Endothelial cell of umbilical vein (primary cell): ENCODE measurements at regions not wholly inside any gene's neighbourhood (a gene's known extent, or its start where the extent isn't known, plus 50 kb on each side); places are given as distances from the start of the nearest gene placed in this dataset.

Source experiments
- CTCF ChIP-seq, 2 donors: IDR thresholded peaks; 1 replicate in 1 of 2; 2 replicates in 1 of 2; pipeline ENCODE4 v1.5.1; 2011; ENCODE audit warnings: low read length in 2 of 2, mild to moderate bottlenecking in 2 of 2, moderate library complexity in 2 of 2, control low read depth in 1 of 2, inconsistent platforms in 1 of 2, low read depth in 1 of 2; ENCODE audit not compliant: insufficient read depth in 1 of 2; ENCODE audit errors: extremely low read depth in 1 of 2
- EZH2 ChIP-seq: IDR thresholded peaks from 2 replicates; pipeline ENCODE4 v1.6.1; 2012; ENCODE audit warnings: borderline replicate concordance, low read depth, mild to moderate bottlenecking, moderate library complexity, low read length, inconsistent platforms; ENCODE audit not compliant: severe bottlenecking
- FOS ChIP-seq: IDR thresholded peaks from 2 replicates; pipeline ENCODE4 v1.6.1; 2011; ENCODE audit warnings: mild to moderate bottlenecking, low read length, moderate library complexity, borderline replicate concordance; ENCODE audit not compliant: insufficient read depth
- MYC ChIP-seq: IDR thresholded peaks from one replicate; pipeline ENCODE4 v1.6.1; 2011; ENCODE audit warnings: mild to moderate bottlenecking, low read depth, low read length
- POLR2A ChIP-seq: IDR thresholded peaks from 2 replicates; pipeline ENCODE4 v1.6.1; 2012; ENCODE audit warnings: low read depth, mild to moderate bottlenecking, control low read depth, low read length
- POLR2AphosphoS5 ChIP-seq: IDR thresholded peaks from 2 replicates; pipeline ENCODE4 v1.6.1; 2012; ENCODE audit warnings: low read depth, mild to moderate bottlenecking, control low read depth, low read length, moderate library complexity; ENCODE audit not compliant: insufficient read depth

GRCh38 chr10:32132357-32132946 is 76.2 kb upstream of the KIF5B start:
- TF ChIP-seq CTCF (IDR thresholded peaks at IDR 0.05; ENCODE audit: extremely low read depth in 1 of 2, insufficient read depth in 1 of 2, low read depth in 1 of 2, low read length in 2 of 2) (no peak), EZH2 (no peak), FOS (no peak), POLR2A (no peak), POLR2AphosphoS5 (no peak), MYC (no peak)
